Upper lobe of right lung (tissue), 1 donor: ENCODE measurements at regions not wholly inside any gene's neighbourhood (a gene's known extent, or its start where the extent isn't known, plus 50 kb on each side); places are given as distances from the start of the nearest gene placed in this dataset.
A peak's percentile ranks its signal among the peaks of the same experiment; 100 is the strongest.

ENCODE experiments used
- ATAC-seq: fragments of 200-7000 bp; cut with Tn5 transposase; one replicate; pipeline ENCODE4 v1.9.1; 2020; ENCODE audit warnings: mild to moderate bottlenecking, moderate library complexity
- DNase-seq: peaks from one replicate; pipeline ENCODE4 v3.0.0-alpha.2; 2020
- H3K27ac ChIP-seq: fragments of 200-600 bp; one replicate; pipeline ENCODE4 v1.8.0; 2022
- H3K27me3 ChIP-seq: fragments of 200-600 bp; one replicate; pipeline ENCODE4 v1.8.0; 2022; ENCODE audit warnings: mild to moderate bottlenecking
- H3K36me3 ChIP-seq: fragments of 200-600 bp; one replicate; pipeline ENCODE4 v1.8.0; 2022
- H3K4me1 ChIP-seq: fragments of 200-600 bp; one replicate; pipeline ENCODE4 v1.8.0; 2022
- H3K4me3 ChIP-seq: fragments of 200-600 bp; one replicate; pipeline ENCODE4 v1.8.0; 2022; ENCODE audit warnings: mild to moderate bottlenecking
- H3K9me3 ChIP-seq: fragments of 200-600 bp; one replicate; pipeline ENCODE4 v1.8.0; 2022
- intact Hi-C: fragments of 100-400 bp; cut with DNase I; formaldehyde crosslinking; loops from one replicate; pipeline ENCODE4 v1.11.0; 2022
- TF ChIP-seq, protein P1 (sequence below): fragments of 200-600 bp; IDR thresholded peaks from one replicate; pipeline ENCODE4 v1.8.0; 2022; ENCODE audit warnings: antibody characterized with exemption
- donor health status: DM: no; HTN: yes; CAD: no; lungs with severe emphysema.

DNA sequence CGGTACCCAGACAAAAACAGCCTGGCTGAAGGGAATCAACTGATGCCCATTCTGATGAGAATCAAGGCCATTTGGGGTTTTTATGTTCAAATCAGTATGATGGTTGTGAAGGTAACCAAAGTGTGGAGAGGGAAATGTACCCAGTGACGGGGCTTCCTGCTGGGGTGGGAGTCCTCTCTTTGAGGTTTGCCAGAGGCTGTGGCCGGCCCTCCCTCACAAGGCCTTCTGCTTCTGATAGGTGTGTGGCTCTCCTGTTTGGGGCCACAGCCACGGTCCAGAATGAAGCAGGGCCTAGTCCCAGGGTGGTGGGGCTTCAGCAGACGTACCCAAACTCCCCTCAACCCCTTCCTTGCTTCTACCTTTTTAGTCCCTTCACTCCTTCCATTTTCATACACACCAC is 86.7 kb upstream of the NAA20 start:
- H3K4me3 ChIP-seq: no peak overlapping the region
- H3K27ac ChIP-seq: no peak overlapping the region
- peaks cover 88% of the 10 kb centered on the region for H3K4me1 ChIP-seq
- no peaks in the 10 kb centered on the region for H3K36me3 ChIP-seq
- no peaks in the 10 kb centered on the region for H3K9me3 ChIP-seq
- TF ChIP-seq, protein P1, sequence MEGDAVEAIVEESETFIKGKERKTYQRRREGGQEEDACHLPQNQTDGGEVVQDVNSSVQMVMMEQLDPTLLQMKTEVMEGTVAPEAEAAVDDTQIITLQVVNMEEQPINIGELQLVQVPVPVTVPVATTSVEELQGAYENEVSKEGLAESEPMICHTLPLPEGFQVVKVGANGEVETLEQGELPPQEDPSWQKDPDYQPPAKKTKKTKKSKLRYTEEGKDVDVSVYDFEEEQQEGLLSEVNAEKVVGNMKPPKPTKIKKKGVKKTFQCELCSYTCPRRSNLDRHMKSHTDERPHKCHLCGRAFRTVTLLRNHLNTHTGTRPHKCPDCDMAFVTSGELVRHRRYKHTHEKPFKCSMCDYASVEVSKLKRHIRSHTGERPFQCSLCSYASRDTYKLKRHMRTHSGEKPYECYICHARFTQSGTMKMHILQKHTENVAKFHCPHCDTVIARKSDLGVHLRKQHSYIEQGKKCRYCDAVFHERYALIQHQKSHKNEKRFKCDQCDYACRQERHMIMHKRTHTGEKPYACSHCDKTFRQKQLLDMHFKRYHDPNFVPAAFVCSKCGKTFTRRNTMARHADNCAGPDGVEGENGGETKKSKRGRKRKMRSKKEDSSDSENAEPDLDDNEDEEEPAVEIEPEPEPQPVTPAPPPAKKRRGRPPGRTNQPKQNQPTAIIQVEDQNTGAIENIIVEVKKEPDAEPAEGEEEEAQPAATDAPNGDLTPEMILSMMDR: no peak
- intact Hi-C loops: no loop called here
- ATAC-seq (no peak), DNase-seq (no peak)
- H3K27me3 ChIP-seq: no peaks in the 10 kb centered on the region

- TF ChIP-seq, protein P1: no peak
- Histone ChIP-seq H3K27me3 (no peaks in the 10 kb centered on the region), H3K4me1 (peaks cover 90% of the 10 kb centered on the region), H3K36me3 (peaks cover 17% of the 10 kb centered on the region), H3K4me3 (no peak overlapping the region), H3K27ac (peak overlapping the region; percentile 81), H3K9me3 (no peaks in the 10 kb centered on the region)
- no peak for DNase-seq
- no peak for ATAC-seq
- intact Hi-C loops: no loop called here
Measured at GRCh38 chr20:19932170-19932667, 84.9 kb upstream of the NAA20 start.

DNA sequence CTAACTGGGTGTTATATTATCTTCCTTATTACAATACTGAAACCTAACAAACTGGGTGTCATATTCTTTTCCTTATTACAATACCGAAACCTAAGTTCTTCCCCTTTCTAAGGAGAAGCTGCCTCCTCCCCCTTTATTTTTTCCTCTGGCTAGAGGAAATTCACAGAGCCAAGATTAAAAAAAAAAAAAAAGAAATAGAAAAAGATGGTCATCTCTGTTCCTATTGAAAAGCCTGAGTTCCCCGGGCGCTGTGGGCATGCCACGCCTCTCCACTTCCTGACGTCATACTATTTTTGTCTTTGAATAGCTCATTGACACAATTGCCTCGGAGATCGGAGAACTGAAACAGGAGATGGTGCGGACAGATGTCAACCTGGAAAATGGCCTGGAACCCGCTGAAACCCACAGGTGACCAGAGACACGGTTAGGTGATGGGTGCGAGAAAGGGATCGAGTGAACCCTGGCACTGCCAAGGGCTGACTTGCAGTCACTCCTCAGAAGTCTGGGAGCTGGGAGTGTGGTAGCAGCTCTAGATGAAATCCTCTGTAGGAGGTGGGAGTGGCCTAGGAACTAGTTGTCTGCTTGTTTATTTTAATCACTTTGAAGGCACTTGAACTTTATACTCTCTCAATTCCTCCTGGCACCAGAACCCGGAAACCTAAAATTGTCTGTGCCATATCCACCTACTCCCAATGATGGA is 82.2 kb upstream of the NAA20 start:
- Histone ChIP-seq H3K36me3 (peaks cover 26% of the 10 kb centered on the region), H3K4me3 (peak overlapping the region; percentile 38), H3K27me3 (no peaks in the 10 kb centered on the region), H3K27ac (peak overlapping the region; percentile 81), H3K4me1 (peaks cover 84% of the 10 kb centered on the region), H3K9me3 (no peaks in the 10 kb centered on the region)
- intact Hi-C loops: no loop called here
- DNase-seq: peak; percentile 75
- peak; percentile 83 for ATAC-seq
- TF ChIP-seq, protein P1: no peak

GRCh38 chr20:19935842-19936241 is 81.3 kb upstream of the NAA20 start:
- Histone ChIP-seq H3K27ac (peak overlapping the region; percentile 81), H3K27me3 (no peaks in the 10 kb centered on the region), H3K4me3 (peak overlapping the region; percentile 38), H3K36me3 (peaks cover 27% of the 10 kb centered on the region), H3K4me1 (peaks cover 83% of the 10 kb centered on the region), H3K9me3 (no peaks in the 10 kb centered on the region)
- DNase-seq (no peak), ATAC-seq (peak; percentile 57)
- intact Hi-C loops: no loop called here
- TF ChIP-seq, protein P1: no peak

GRCh38 chr20:19936466-19937200 is 80.5 kb upstream of the NAA20 start:
- Histone ChIP-seq H3K4me3 (peak overlapping the region; percentile 38), H3K9me3 (no peaks in the 10 kb centered on the region), H3K36me3 (peaks cover 34% of the 10 kb centered on the region), H3K27me3 (no peaks in the 10 kb centered on the region), H3K4me1 (peaks cover 83% of the 10 kb centered on the region), H3K27ac (peak overlapping the region; percentile 81)
- intact Hi-C loops: no loop called here
- ATAC-seq (no peak), DNase-seq (no peak)
- TF ChIP-seq, protein P1: no peak
